GM19351 (cell line): ENCODE measurements at regions not wholly inside any gene's neighbourhood (a gene's known extent, or its start where the extent isn't known, plus 50 kb on each side); places are given as distances from the start of the nearest gene placed in this dataset.

Source experiments
- ATAC-seq: cut with Tn5 transposase; IDR thresholded peaks from one replicate; pipeline ENCODE4 v1.9.1; 2021; ENCODE audit warnings: mild to moderate bottlenecking, moderate library complexity; ENCODE audit not compliant: unreplicated experiment

DNA sequence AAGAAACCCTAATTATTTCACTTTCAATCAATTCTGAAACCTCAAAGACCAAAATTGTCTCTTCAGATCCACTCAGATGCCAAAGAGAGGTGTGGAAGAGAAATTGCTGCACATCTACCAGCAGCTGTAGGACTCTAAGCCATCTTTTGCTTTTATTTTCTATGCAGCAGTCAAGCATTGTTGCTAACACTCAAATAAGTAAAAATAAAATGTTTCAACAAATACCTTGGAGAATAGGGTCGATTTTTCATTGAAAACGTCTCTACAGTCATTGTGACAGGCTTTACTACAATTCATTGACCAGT, 66.4 kb upstream of the CFAP20DC start:
- ATAC-seq, result no peak

DNA sequence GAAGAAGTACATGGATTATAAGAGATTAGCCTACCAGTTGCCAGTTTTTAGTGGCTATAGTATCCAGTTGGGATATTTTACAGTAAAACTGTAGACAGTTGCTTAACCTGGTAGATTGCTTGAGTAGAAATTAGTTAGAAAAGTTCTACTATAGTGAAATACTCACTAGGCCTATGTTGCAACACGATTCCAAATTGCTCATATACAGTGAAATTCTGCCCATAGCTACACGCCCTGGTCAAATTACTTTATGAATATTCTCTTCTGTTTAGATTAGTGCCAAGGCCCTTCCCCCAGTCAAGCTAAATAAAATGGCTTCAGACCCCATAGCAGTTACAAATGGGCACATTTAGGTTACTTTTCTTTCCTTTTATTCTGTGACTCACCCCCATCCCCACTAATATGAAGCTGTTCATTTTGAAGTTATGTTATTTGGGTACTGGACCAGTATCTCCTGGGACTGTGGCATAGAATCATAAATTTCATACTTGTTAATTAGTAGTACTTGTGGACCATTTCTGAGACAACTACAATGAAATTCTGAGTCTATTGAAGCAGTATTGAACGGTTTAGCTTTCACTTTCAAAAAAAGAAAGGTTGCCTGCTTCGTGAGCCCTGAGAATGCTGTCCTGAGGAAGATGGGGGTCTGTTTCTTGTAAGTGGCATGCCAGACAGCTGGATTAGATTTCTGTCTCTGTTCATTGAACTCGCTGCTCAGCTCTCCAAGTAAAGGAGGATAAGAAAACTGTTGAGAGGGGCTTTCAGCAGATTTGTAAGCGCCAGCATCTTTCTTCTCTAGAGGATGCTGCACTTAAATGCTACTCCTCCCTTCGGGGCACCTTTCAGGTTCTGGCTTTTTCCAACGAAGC, 65.8 kb upstream of the CFAP20DC start:
- ATAC-seq, result no peak

DNA sequence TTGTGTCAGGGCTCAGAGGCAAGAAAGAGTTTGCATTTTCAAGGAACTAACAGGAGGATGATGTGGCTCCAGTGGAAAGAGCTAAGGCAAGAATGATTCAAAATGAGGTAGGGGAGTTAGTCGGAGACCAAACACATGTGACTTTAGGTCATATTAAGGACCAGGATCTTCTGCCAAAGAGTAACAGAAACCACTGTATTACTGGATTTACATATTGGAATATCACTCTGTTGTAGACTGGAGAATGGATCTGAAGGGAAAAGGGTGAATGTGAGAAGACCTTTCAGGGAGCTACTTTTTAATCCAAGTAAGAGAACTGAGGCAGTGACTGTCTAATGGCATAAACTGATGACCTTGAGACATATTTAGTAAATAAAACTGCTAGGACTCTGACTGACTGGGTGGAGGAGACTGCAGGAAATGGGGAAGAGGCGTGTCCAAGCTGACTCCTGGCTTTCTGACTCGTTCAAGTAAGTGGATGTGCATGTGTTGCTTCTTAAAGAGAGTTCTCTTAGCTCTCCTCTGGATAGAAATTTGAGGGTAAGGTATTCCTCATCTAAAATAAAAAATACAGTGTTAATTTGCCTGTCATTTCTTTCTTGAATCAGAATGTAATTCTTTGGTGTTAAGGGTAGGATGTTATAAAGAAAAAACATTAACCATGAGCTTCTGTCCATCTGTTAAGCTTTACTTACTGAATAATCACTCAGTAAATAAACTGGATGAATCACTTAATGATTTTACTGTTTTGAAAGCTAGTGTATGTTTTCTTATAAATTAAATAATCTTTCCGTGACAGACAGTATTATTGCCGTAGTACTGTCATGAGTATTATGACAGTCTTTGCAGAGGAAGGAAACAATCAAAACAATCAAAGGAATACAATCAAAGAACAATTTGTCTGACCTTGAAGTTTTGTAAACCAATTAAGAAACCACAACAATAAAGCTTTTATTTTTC, 58.3 kb upstream of the CFAP20DC start:
- ATAC-seq, result no peak

DNA sequence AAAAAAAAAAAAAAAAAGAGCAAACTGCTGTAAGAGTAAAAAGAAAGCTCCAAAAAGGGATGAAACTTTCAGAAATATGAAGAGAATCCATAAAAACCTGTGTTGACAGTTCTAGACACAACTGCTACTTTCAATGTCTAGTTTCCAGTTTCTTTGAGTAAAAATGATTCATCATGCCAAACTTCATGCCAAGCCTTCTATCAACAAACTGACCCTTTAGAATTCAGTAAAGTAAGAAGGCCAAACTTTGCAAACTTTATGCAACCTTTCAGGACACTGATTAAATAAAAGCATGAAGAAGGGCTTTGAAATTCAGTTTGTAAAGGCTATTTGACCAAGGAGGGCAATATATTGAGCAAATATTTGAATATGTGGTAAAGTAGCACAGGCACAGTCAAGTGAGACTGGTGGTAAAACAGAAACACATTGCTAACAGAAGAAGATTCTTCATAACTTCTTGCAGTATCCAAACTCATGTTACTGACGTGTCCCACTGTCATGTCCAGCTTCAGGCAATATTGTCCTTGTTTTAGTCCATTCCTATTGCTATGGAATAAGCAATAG, 56.3 kb upstream of the CFAP20DC start:
- no peak for ATAC-seq

DNA sequence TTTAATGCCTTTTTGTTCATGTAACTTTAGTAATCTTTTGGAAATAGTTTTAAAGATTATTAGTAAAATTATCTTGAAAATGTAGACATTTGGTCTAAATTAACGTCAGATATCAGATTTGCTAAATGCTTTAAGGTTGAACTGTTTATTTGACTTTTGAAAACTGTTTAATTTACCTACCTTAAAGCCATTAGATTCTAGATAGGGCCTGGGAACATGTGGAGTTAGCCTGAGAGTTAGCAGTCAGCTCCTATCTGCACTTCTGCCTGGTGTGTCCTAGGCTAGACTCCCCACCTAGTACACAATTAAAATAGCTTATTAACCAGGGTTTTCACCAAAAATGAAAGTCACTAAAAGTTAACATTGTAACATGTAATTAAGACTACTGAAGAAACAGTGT, 53.7 kb upstream of the CFAP20DC start:
- ATAC-seq, result no peak

DNA sequence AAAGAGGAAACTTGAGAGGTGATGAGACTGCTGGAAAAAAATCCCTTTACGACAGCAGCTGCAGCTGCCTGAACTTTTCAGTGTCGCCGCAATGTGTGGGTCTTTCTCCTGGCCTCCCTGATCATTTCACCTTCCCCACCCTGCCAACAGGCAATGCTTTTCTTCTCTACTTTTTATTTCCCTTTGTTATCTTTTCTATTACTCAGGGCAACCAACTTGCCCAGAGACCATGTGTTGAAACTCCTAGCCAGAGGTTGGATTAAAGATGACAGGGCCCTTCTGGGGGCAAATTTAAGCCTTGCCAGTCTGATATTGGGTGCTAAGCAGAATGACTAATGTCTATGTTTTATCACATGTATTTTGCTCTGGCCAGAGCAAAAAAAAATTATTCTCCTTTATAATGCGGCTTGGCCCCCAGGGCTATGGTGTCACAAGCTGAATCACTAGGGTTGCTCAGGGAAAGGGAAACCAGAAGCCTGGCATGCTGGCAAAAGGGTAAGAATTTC, 51.5 kb upstream of the CFAP20DC start:
- ATAC-seq, result no peak
